T-helper 2 cell treated with Interferon-gamma antibody and Interleukin-4, amounts not matched to agents 5 μg/mL and 100 μg/mL, for 36 hours (primary cell): ENCODE measurements at regions not wholly inside any gene's neighbourhood (a gene's known extent, or its start where the extent isn't known, plus 50 kb on each side); places are given as distances from the start of the nearest gene placed in this dataset.
"Not testable (repeated sequence)": the region's sequence is repeated elsewhere in the genome, so short reads cannot be mapped to it uniquely, and the experiment has no call there.

Source experiments
- DNase-seq: peaks from one replicate; pipeline ENCODE4 v3.0.0; 2021; ENCODE audit warnings: low spot score
- H3K27ac Mint-ChIP-seq: one replicate; pipeline ENCODE4 v1.8.0; 2021; ENCODE audit warnings: mild to moderate bottlenecking, mixed read lengths
- H3K27me3 Mint-ChIP-seq: one replicate; pipeline ENCODE4 v1.8.0; 2021; ENCODE audit warnings: low read depth, mixed read lengths
- H3K36me3 Mint-ChIP-seq: one replicate; pipeline ENCODE4 v1.8.0; 2021; ENCODE audit warnings: low read depth, mixed read lengths
- H3K4me1 Mint-ChIP-seq: one replicate; pipeline ENCODE4 v1.8.0; 2021; ENCODE audit warnings: low read depth, mixed read lengths
- H3K4me3 Mint-ChIP-seq: one replicate; pipeline ENCODE4 v1.8.0; 2022; ENCODE audit warnings: mild to moderate bottlenecking, moderate library complexity, mixed read lengths
- H3K9me3 Mint-ChIP-seq: one replicate; pipeline ENCODE4 v1.8.0; 2021; ENCODE audit warnings: mixed read lengths

GRCh38 chr5:102154791-102155605 is 141.1 kb downstream of the SLCO4C1 start:
- peak overlapping the region; percentile 29 for H3K4me3 Mint-ChIP-seq
- not testable (repeated sequence) for DNase-seq, H3K4me1 Mint-ChIP-seq, H3K27ac Mint-ChIP-seq, H3K36me3 Mint-ChIP-seq, H3K27me3 Mint-ChIP-seq, H3K9me3 Mint-ChIP-seq

- H3K27ac Mint-ChIP-seq = no peak overlapping the region
- no peaks in the 10 kb centered on the region for H3K27me3 Mint-ChIP-seq
These were observed 141.8 kb downstream of the SLCO4C1 start for GRCh38 chr5:102154291-102154690.

GRCh38 chr5:102153003-102153759 is 142.9 kb downstream of the SLCO4C1 start:
- Mint-ChIP-seq H3K4me3 (no peak overlapping the region), H3K9me3 (no peaks in the 10 kb centered on the region), H3K4me1 (no peaks in the 10 kb centered on the region), H3K27me3 (no peaks in the 10 kb centered on the region), H3K36me3 (no peaks in the 10 kb centered on the region), H3K27ac (no peak overlapping the region)
- no peak for DNase-seq

More at GRCh38 chr5:102154291-102154690, 141.8 kb downstream of the SLCO4C1 start:
- H3K4me1 Mint-ChIP-seq = no peaks in the 10 kb centered on the region
- peak overlapping the region; percentile 29 for H3K4me3 Mint-ChIP-seq
- DNase-seq = no peak
- no peaks in the 10 kb centered on the region for H3K36me3 Mint-ChIP-seq
- no peaks in the 10 kb centered on the region for H3K9me3 Mint-ChIP-seq

- Mint-ChIP-seq H3K4me1 (no peaks in the 10 kb centered on the region), H3K27me3 (no peaks in the 10 kb centered on the region), H3K4me3 (no peak overlapping the region), H3K36me3 (no peaks in the 10 kb centered on the region), H3K9me3 (no peaks in the 10 kb centered on the region), H3K27ac (no peak overlapping the region)
- DNase-seq = no peak
These were observed 157.1 kb downstream of the SLCO4C1 start for GRCh38 chr5:102139029-102139428.

GRCh38 chr5:102138243-102138653 is 157.8 kb downstream of the SLCO4C1 start:
- Mint-ChIP-seq H3K27me3 (no peaks in the 10 kb centered on the region), H3K36me3 (no peaks in the 10 kb centered on the region), H3K9me3 (no peaks in the 10 kb centered on the region), H3K4me3 (no peak overlapping the region), H3K4me1 (no peaks in the 10 kb centered on the region), H3K27ac (no peak overlapping the region)
- DNase-seq = no peak

GRCh38 chr5:102130890-102131289 is 165.2 kb downstream of the SLCO4C1 start:
- no peak for DNase-seq
- no peak overlapping the region for H3K27ac Mint-ChIP-seq
- H3K9me3 Mint-ChIP-seq = peaks cover 4% of the 10 kb centered on the region
- no peaks in the 10 kb centered on the region for H3K4me1 Mint-ChIP-seq
- H3K4me3 Mint-ChIP-seq = no peak overlapping the region
- no peaks in the 10 kb centered on the region for H3K27me3 Mint-ChIP-seq
- no peaks in the 10 kb centered on the region for H3K36me3 Mint-ChIP-seq

GRCh38 chr5:102130386-102130785 is 165.7 kb downstream of the SLCO4C1 start:
- no peaks in the 10 kb centered on the region for H3K27me3 Mint-ChIP-seq
- no peak for DNase-seq
- no peaks in the 10 kb centered on the region for H3K4me1 Mint-ChIP-seq
- H3K36me3 Mint-ChIP-seq = no peaks in the 10 kb centered on the region
- no peak overlapping the region for H3K27ac Mint-ChIP-seq
- H3K4me3 Mint-ChIP-seq = no peak overlapping the region
- H3K9me3 Mint-ChIP-seq = peaks cover 4% of the 10 kb centered on the region

- Mint-ChIP-seq H3K27ac (no peak overlapping the region), H3K36me3 (no peaks in the 10 kb centered on the region)
These were observed 176.8 kb downstream of the SLCO4C1 start for GRCh38 chr5:102119252-102119651.

GRCh38 chr5:102115736-102116135 is 180.3 kb downstream of the SLCO4C1 start:
- Mint-ChIP-seq H3K36me3 (no peaks in the 10 kb centered on the region), H3K27ac (no peak overlapping the region), H3K4me1 (no peaks in the 10 kb centered on the region)

More at GRCh38 chr5:102119252-102119651, 176.8 kb downstream of the SLCO4C1 start:
- Mint-ChIP-seq H3K4me1 (no peaks in the 10 kb centered on the region), H3K9me3 (no peaks in the 10 kb centered on the region), H3K27me3 (no peaks in the 10 kb centered on the region), H3K4me3 (no peak overlapping the region)
- no peak for DNase-seq

GRCh38 chr5:102114525-102115069 is 181.5 kb downstream of the SLCO4C1 start:
- Mint-ChIP-seq H3K36me3 (no peaks in the 10 kb centered on the region), H3K27ac (no peak overlapping the region), H3K4me1 (no peaks in the 10 kb centered on the region), H3K9me3 (no peaks in the 10 kb centered on the region), H3K27me3 (no peaks in the 10 kb centered on the region), H3K4me3 (no peak overlapping the region)
- no peak for DNase-seq

More at GRCh38 chr5:102115736-102116135, 180.3 kb downstream of the SLCO4C1 start:
- H3K4me3 Mint-ChIP-seq = no peak overlapping the region
- no peak for DNase-seq
- no peaks in the 10 kb centered on the region for H3K27me3 Mint-ChIP-seq
- no peaks in the 10 kb centered on the region for H3K9me3 Mint-ChIP-seq

GRCh38 chr5:102107865-102108264 is 188.2 kb downstream of the SLCO4C1 start:
- H3K4me3 Mint-ChIP-seq = no peak overlapping the region
- H3K27me3 Mint-ChIP-seq = no peaks in the 10 kb centered on the region
- no peaks in the 10 kb centered on the region for H3K36me3 Mint-ChIP-seq
- no peaks in the 10 kb centered on the region for H3K4me1 Mint-ChIP-seq
- no peak overlapping the region for H3K27ac Mint-ChIP-seq
- no peak for DNase-seq
- no peaks in the 10 kb centered on the region for H3K9me3 Mint-ChIP-seq

- H3K27me3 Mint-ChIP-seq = no peaks in the 10 kb centered on the region
- H3K9me3 Mint-ChIP-seq = no peaks in the 10 kb centered on the region
- H3K4me3 Mint-ChIP-seq = no peak overlapping the region
- H3K4me1 Mint-ChIP-seq = no peaks in the 10 kb centered on the region
- H3K27ac Mint-ChIP-seq = no peak overlapping the region
- DNase-seq = no peak
- H3K36me3 Mint-ChIP-seq = no peaks in the 10 kb centered on the region
These were observed 189.5 kb downstream of the SLCO4C1 start for GRCh38 chr5:102106599-102106998.

GRCh38 chr5:102099766-102100331 is 196.2 kb downstream of the SLCO4C1 start:
- H3K36me3 Mint-ChIP-seq = no peaks in the 10 kb centered on the region
- H3K4me1 Mint-ChIP-seq = no peaks in the 10 kb centered on the region
- no peaks in the 10 kb centered on the region for H3K27me3 Mint-ChIP-seq
- no peaks in the 10 kb centered on the region for H3K9me3 Mint-ChIP-seq
- H3K4me3 Mint-ChIP-seq = no peak overlapping the region
- DNase-seq = no peak
- H3K27ac Mint-ChIP-seq = no peak overlapping the region

GRCh38 chr5:102099083-102099482 is 197.0 kb downstream of the SLCO4C1 start:
- not testable (repeated sequence) for H3K36me3 Mint-ChIP-seq, H3K9me3 Mint-ChIP-seq, H3K27me3 Mint-ChIP-seq, H3K27ac Mint-ChIP-seq, H3K4me3 Mint-ChIP-seq, H3K4me1 Mint-ChIP-seq, DNase-seq
